ENCODE measurements at regions not wholly inside any gene's neighbourhood (a gene's known extent, or its start where the extent isn't known, plus 50 kb on each side); places are given as distances from the start of the nearest gene placed in this dataset.
A peak's percentile ranks its signal among the peaks of the same experiment; 100 is the strongest.

DNA sequence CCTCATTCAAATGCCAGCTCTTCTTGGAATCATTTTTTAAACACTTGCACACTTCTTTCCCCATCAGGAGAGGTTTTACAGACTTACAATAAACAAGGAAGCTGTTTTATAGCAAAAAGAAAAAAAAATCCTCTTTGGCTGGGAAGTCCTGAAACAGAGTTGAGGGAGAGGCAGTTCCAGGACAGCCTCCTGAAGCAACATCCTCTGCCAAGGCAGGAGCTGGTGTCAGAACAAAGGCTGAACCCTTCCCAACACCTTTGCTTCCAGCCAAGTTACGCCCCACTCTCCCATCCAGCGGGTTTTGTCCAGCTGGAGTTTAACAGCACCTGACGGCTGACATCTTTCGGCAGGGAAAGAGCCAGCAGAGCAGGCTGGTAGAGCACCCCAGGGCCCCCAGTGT is 287.8 kb downstream of the RRAGC start:
- no peak for DNase-seq (ENCODE audit: low spot score)

DNA sequence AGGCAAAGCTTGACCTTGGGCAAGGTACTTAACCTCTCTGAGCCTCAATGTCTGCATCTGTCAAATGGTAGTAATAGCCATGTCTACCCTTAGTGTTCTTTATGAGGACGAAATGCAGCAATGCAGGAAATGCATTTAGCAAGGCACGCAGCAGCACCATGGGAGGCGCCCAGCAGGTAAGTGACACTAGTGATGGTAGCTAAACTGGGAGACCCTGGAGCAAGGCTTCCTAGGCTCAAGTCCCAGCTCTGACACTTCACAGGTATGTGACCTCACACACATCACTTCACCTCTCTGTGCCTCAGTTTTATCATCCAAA is 289.0 kb downstream of the RRAGC start:
- no peak for DNase-seq (ENCODE audit: low spot score)

- no peak for DNase-seq (ENCODE audit: low spot score)
Measured at GRCh38 chr1:38569932-38570656, 289.5 kb downstream of the RRAGC start.

DNA sequence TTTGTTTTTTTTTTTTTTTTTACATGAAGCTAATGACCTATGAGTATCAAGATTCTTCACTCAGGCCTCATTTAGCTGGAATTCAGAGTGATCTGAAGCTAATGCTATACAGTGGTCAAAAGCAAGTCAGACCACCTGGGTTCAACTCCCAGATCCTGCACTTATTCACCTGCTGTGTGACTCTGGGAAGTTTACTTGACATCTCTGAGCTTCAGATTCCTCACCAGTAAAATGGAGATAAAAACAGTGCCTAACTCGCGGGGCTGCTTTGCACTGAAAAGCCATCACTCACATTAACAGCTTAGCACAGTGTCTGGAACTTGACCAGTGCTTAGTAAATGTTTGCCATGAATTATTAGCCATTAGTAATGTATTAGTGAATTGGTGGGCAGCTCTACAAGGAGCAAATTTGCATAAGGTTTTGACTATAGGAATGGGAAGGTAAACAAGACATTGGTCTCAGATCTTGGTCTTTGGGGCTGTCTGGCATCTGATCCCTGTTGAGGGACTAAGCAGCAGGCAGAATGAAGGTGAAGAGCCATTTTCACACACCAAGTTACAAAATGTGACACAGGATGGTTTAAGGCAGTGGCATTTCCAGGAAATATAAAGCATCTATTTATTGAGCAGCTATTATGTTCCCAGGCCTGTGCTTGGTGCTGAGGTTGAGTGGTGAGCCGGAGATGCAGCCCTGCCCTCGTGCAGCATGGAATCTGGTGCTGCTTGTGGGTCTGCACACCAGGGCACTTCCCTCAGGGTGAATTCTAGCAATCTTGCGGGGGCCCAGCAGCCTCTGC is 291.3 kb downstream of the RRAGC start:
- no peak for DNase-seq (ENCODE audit: low spot score)

- no peak for DNase-seq (ENCODE audit: low spot score)
Measured at GRCh38 chr1:38567401-38567800, 292.2 kb downstream of the RRAGC start.

- DNase-seq (ENCODE audit: low spot score) = no peak
Measured at GRCh38 chr1:38565020-38565491, 294.5 kb downstream of the RRAGC start.

- DNase-seq (ENCODE audit: low spot score) = no peak
Measured at GRCh38 chr1:38563942-38564735, 295.4 kb downstream of the RRAGC start.

DNA sequence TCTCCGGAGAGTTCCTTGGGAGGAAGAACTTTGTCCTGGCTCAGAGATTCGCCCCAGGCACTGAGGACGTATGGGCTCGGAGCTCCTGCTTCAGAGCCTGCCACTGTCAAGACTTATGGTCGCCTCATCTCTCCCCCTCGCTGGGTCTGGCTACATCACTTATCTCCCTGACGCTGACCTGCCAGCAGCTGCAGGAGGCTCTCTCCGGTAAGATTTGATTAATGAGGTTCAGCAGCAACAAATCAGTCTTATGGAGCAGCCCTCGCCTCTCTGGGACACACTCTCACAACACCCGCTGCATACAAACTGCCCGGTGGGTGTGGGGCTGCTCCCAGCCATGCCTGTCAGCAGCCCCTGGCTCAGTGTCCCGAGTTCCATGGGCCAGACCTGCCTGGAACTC is 297.8 kb downstream of the RRAGC start:
- no peak for DNase-seq (ENCODE audit: low spot score)

- no peak for DNase-seq (ENCODE audit: low spot score)
Measured at GRCh38 chr1:38561110-38561509, 298.5 kb downstream of the RRAGC start.

DNA sequence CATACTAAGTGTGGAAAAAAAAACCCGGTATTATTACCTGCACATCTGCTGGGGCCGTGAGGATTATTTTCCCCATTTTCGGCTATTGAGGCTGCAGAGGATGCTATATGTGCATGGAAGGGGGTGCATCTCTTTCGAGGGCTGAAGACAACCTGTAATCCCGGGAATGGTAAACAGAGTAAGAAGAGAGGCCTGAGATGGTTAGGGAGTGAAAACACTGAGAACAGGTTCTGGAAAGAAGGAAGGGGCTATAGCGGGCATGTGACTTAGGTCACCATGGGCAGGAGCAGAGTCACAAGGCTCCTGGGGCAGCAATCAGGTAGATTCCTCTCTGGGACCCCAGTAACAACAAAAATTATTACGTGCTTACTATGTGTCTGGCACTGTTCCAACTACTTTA is 299.1 kb downstream of the RRAGC start:
- no peak for DNase-seq (ENCODE audit: low spot score)

GRCh38 chr1:38559446-38560165 is 300.0 kb downstream of the RRAGC start:
- no peak for DNase-seq (ENCODE audit: low spot score)

DNA sequence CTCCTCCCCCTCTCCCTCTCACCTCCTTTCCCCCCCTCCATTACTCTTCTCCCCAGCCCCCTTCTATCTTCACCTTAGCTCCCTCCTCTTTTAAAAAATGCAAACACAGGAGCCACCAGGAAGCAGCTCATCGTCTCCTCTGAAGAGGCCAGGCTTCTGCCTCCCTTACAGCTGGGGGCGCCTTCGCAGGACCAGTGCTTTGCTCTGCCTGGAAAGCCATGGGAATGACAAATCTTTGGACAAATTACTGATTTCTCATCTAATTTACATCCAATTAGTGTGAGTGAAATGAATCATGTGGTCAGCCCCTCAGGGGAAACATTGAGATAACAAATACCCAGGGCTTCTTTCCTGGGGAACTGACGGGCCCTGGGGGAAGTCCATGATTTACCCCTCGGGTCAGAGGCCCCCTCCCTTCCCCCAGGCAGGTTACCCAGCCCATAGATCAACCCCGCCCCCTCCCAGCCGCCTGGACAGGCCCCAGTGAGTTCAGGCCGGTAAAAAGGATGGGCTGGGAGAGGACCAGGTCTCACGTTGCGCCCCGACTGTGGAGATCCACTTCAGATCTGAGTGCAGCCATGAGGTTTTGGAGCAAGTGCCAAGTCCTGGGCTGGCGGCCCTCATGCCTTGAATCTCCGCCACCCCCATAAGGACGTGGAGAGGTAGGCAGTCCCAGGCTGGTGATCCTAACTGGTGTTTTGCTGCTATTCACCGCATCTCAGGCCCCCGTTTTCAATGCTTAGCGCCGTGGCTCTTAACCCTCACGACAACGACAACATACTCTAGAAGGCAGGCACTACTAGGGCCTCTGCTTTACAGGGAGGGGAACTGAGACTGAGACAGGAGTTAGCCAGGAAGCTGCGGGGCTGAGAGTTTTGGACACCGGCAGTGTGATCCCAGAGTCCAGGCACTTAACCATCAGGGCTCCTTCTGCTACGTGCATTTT is 300.8 kb downstream of the RRAGC start:
- DNase-seq (ENCODE audit: low spot score) = no peak

- no peak for DNase-seq (ENCODE audit: low spot score)
Measured at GRCh38 chr1:38558055-38558454, 301.5 kb downstream of the RRAGC start.

DNA sequence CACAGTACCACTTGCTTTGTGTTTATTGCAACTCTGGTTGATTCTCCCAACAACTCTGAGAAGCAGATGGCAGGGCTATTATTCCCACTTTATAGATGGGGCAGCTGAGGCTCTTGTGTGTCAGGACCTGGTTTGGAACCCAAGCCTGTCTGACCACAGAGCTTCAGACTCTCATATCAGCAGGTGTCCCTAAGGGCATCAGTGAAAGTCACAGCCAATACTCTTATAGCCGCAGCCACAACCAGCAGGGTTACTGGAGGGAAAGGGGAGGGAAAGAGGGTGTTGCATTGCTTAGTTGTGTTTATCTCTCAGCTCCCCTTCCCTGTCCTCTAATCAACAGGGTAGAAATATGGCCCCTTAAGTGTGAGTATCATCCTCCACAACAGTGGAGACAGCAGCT is 304.0 kb downstream of the RRAGC start:
- DNase-seq (ENCODE audit: low spot score) = no peak

DNA sequence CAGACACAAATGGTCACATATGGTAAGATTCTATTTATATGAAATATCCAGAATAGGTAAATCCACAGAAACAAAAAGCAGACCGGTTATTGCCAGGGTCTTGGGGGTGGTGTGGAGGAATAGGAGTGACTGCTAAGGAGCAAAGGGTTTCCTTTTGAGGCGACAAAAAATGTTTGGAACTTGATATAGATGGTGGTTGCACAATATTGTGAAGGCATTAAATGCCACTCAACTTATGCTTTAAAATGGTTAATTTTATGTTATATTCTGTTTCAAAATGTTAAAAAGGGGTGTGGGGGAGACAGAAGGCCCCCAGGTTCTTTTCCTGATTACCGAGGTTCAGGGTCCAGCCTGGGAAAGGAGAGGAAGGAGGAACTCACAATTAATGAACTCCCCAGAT is 304.4 kb downstream of the RRAGC start:
- DNase-seq (ENCODE audit: low spot score) = no peak

DNA sequence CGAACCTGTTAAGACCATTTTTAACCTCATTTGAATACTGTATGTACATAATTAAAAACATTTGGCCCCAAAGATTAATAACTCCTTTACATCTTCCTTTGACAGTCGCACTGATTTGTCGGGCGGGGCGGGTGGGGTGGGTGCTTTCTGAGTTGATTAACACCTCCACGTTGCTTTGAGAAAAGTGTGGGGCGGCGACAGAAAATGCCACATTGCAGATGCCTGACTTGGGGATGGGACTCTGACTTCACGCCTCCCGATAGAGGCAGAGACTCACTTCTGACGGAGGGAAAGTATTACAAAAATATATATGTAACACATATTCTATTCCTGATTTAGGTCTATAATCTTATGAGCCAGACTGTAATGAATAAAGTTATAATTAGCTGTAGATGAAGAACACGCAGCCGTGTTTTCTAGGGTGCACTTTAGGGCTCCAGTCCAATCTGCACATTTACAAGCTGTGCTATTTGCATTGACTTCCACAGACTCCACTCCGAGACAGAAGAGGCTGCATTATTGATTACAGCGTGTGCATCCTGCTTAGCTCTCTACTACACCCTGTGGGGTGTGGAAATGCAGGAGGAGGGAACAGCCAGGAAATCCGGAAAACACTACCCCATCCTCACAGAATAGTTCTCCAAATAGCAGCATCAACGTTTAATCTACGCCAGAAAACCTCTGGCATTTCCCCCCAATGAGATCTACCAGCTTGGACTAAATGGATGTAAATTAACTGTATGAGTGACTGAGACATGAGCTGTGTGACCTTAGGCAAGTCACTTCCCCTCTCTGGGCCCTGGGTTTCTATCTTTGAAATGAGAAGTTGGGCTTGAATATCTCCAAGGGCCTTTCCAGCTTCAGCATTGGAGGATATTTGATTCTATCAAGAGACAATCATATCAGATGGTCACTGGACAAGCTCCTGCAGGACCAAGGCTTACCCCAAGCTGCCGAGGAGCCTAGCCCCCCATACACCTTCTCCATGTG is 308.0 kb downstream of the RRAGC start:
- peak; percentile 36 for DNase-seq (ENCODE audit: low spot score)

- DNase-seq (ENCODE audit: low spot score) = peak; percentile 72
Measured at GRCh38 chr1:38549191-38549590, 310.4 kb downstream of the RRAGC start.

- no peak for DNase-seq (ENCODE audit: low spot score)
Measured at GRCh38 chr1:38547321-38547720, 312.3 kb downstream of the RRAGC start.

GRCh38 chr1:38546636-38547035 is 312.9 kb downstream of the RRAGC start:
- DNase-seq (ENCODE audit: low spot score) = peak; percentile 37

DNA sequence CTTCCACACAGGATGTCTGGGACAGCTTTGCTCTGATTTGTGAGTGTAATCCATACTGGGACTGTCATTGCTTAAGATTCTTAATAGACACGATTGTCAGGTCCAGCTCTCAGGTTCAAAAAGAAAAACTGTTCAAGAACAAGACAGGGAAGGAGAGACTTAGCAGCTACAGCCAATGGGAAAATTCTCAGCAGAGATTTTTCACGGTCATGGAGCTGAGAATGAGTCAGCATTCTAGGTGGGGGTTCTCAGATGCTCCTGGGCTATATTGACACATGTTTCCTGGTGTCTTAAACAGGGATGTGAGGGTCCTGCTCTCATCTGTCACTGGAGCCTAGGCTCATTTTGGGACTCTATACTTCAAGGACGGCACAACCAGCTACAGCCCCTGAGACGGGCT is 318.3 kb downstream of the RRAGC start:
- DNase-seq (ENCODE audit: low spot score) = no peak

Data from putamen (tissue), 1 donor.